NB4 (cell line): ENCODE measurements at regions not wholly inside any gene's neighbourhood (a gene's known extent, or its start where the extent isn't known, plus 50 kb on each side); places are given as distances from the start of the nearest gene placed in this dataset.

Experiments used
- DNase-seq: peaks from one replicate; pipeline ENCODE4 v3.0.0; 2010; ENCODE audit warnings: low read depth
- H3K4me3 ChIP-seq: one replicate; pipeline ENCODE4 v1.5.1; 2011; ENCODE audit warnings: mild to moderate bottlenecking, low read depth, low read length, moderate library complexity
- CTCF ChIP-seq: IDR thresholded peaks from one replicate; pipeline ENCODE4 v1.5.1; 2012; ENCODE audit warnings: low read depth, low read length
- MYC ChIP-seq: IDR thresholded peaks from 2 replicates; pipeline ENCODE4 v1.6.1; 2011; ENCODE audit warnings: low read depth, low read length
- POLR2A ChIP-seq: IDR thresholded peaks from 2 replicates; pipeline ENCODE4 v1.6.1; 2011; ENCODE audit warnings: mild to moderate bottlenecking; ENCODE audit not compliant: insufficient read length; ENCODE audit errors: extremely low read depth
- TF ChIP-seq, protein P1 (sequence below): IDR thresholded peaks from 2 replicates; pipeline ENCODE4 v1.6.1; 2011; ENCODE audit warnings: low read depth, low read length

- no peak overlapping the region for H3K4me3 ChIP-seq
- no peak for TF ChIP-seq CTCF
- TF ChIP-seq, protein P1, sequence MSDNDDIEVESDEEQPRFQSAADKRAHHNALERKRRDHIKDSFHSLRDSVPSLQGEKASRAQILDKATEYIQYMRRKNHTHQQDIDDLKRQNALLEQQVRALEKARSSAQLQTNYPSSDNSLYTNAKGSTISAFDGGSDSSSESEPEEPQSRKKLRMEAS, result no peak
- TF ChIP-seq MYC, result no peak
- no peak for TF ChIP-seq POLR2A
- no peak for DNase-seq
Measured at GRCh38 chr10:78856421-78856820, 212.3 kb upstream of the ZMIZ1 start.

- H3K4me3 ChIP-seq, result no peak overlapping the region
- no peak for DNase-seq
- TF ChIP-seq, protein P1, result no peak
- TF ChIP-seq CTCF (no peak), POLR2A (no peak), MYC (no peak)
Measured at GRCh38 chr10:78857193-78857592, 211.6 kb upstream of the ZMIZ1 start.

DNA sequence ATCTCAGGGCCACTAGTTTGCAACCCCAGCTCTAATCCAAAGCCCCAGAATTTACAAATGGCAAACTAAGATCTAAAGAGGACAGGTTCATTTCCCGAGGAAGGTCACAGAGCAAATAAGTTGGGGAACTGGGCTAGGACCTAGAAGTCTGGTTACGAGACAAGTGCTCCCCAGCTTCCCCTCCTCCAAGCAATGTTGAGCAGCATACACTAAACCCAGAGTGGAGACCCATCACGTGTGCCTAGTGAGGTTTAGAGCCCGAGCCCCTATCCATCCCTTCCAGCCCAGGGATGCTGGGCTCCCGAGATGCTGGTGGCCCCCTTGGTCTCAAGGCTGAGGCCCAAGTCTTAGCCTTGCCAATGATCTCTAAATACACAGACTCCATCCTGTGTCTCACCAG, 209.5 kb upstream of the ZMIZ1 start:
- DNase-seq, result no peak
- TF ChIP-seq MYC, result no peak
- TF ChIP-seq POLR2A, result no peak
- no peak for TF ChIP-seq CTCF
- TF ChIP-seq, protein P1, result no peak

GRCh38 chr10:78859769-78860168, 209.0 kb upstream of the ZMIZ1 start:
- DNase-seq, result no peak
- no peak overlapping the region for H3K4me3 ChIP-seq
- TF ChIP-seq POLR2A, result no peak

More for the DNA sequence above, 209.5 kb upstream of the ZMIZ1 start:
- no peak overlapping the region for H3K4me3 ChIP-seq

DNA sequence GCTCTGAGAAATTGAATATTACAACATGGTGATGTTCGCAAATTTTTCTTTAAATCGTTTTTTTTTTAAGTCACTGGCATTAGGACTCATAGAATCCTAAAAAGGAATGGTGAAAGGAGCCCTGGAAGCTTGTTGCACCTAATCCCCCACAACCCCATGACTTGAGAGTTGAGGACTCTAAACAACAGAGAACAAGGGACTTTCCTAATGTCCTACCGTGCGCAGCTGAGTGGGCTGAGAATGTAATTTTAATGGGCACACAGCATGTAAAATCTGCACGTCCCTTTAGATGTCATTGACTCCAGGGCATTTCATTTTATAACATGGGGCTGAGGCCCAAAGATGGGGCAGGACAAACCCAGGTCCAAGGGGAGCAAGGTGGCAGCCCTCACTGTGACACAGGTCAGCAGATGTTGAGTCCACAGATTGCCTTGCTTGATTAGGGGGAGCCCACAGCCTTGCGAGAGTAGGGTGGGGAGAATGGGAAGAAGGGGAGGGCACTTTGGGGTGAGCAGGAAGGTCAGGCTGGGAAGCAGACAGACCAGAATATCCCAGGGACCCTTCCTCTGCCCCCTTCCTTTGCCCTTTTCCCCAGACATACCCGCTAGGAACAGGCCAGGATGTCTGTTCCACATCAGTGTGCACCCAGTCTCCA, 208.4 kb upstream of the ZMIZ1 start:
- no peak for TF ChIP-seq POLR2A
- no peak for TF ChIP-seq MYC
- no peak for TF ChIP-seq CTCF
- TF ChIP-seq, protein P1, result no peak
- H3K4me3 ChIP-seq, result no peak overlapping the region
- DNase-seq, result no peak

GRCh38 chr10:78861529-78862327, 207.0 kb upstream of the ZMIZ1 start:
- no peak overlapping the region for H3K4me3 ChIP-seq
- TF ChIP-seq, protein P1, result no peak
- TF ChIP-seq POLR2A (no peak), CTCF (no peak), MYC (no peak)
- no peak for DNase-seq
